Colonic mucosa (tissue), 4 donors: ENCODE measurements at regions not wholly inside any gene's neighbourhood (a gene's known extent, or its start where the extent isn't known, plus 50 kb on each side); places are given as distances from the start of the nearest gene placed in this dataset.

Experiments used
- DNase-seq: peaks from one replicate; pipeline ENCODE4 v3.0.0-alpha.2; 2020
- H3K27ac ChIP-seq: fragments of 200-600 bp; one replicate; pipeline ENCODE4 v1.8.0; 2021
- H3K27me3 ChIP-seq: fragments of 200-600 bp; one replicate; pipeline ENCODE4 v1.8.0; 2021
- H3K36me3 ChIP-seq: fragments of 200-600 bp; one replicate; pipeline ENCODE4 v1.8.0; 2021
- H3K4me1 ChIP-seq: fragments of 200-600 bp; one replicate; pipeline ENCODE4 v1.8.0; 2021; ENCODE audit warnings: mild to moderate bottlenecking
- H3K4me3 ChIP-seq: fragments of 200-600 bp; one replicate; pipeline ENCODE4 v1.8.0; 2021
- H3K9ac ChIP-seq, 2 donors: one replicate each; pipeline ENCODE4 v1.7.0; 2013; ENCODE audit warnings: control low read depth in 2 of 2, low read depth in 2 of 2, low read length in 2 of 2
- H3K9me3 ChIP-seq: fragments of 200-600 bp; one replicate; pipeline ENCODE4 v1.8.0; 2021
- intact Hi-C: fragments of 100-400 bp; cut with DNase I; formaldehyde crosslinking; loops from one replicate; pipeline ENCODE4 v1.14.1; 2022
- TF ChIP-seq, protein P1 (sequence below): fragments of 200-600 bp; IDR thresholded peaks from one replicate; pipeline ENCODE4 v1.8.0; 2022; ENCODE audit warnings: antibody characterized with exemption, mild to moderate bottlenecking
- donor health status: healthy.
- donor health status: DM: no; HTN: no; CAD: no.
- donor health status: DM: no; HTN: no; CAD: no.

DNA sequence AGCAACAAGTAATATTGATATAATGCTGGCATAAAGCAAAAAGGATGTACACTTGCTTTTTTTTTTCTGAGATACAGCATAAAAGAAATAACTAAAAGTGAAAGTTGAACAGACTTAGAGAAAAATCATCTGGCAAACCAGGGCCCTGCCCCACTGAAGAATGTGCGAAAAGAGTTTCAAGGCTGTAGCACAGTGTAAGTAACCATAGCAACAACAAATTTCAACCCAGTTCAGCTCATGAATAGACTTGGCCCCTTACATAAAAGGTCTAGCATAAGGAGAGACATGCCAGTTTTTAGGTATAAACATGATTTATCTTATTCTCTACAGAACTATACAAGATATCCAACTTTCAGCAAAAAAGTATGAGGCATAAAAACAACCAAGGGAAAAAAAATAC, 113.7 kb upstream of the GYPC start:
- H3K27ac ChIP-seq = no peak overlapping the region
- H3K4me1 ChIP-seq = no peaks in the 10 kb centered on the region
- no peaks in the 10 kb centered on the region for H3K36me3 ChIP-seq
- H3K9ac ChIP-seq = no peak overlapping the region
- intact Hi-C loops = no loop called here
- H3K9me3 ChIP-seq = no peaks in the 10 kb centered on the region
- TF ChIP-seq, protein P1, sequence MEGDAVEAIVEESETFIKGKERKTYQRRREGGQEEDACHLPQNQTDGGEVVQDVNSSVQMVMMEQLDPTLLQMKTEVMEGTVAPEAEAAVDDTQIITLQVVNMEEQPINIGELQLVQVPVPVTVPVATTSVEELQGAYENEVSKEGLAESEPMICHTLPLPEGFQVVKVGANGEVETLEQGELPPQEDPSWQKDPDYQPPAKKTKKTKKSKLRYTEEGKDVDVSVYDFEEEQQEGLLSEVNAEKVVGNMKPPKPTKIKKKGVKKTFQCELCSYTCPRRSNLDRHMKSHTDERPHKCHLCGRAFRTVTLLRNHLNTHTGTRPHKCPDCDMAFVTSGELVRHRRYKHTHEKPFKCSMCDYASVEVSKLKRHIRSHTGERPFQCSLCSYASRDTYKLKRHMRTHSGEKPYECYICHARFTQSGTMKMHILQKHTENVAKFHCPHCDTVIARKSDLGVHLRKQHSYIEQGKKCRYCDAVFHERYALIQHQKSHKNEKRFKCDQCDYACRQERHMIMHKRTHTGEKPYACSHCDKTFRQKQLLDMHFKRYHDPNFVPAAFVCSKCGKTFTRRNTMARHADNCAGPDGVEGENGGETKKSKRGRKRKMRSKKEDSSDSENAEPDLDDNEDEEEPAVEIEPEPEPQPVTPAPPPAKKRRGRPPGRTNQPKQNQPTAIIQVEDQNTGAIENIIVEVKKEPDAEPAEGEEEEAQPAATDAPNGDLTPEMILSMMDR = no peak
- H3K4me3 ChIP-seq = no peak overlapping the region
- H3K27me3 ChIP-seq = no peaks in the 10 kb centered on the region
- DNase-seq = no peak

DNA sequence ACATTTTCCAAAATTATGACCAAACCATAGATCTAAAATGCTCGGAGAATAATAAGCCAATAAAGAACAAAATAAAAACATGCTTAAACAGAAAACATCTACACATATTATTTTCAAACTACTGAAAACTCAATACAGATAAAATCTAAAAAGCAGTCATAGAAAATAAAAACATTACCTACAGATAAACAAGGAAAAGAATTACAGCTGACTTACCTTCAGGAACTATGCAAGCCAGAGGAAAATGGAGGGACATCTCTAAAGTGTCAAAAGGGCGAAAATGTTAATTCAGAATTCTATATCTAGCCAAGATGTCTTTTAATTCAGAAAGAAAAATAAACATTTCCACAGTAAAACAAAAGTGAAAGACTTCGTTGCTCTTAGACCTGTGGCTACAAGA, 112.9 kb upstream of the GYPC start:
- no peaks in the 10 kb centered on the region for H3K9me3 ChIP-seq
- H3K9ac ChIP-seq = no peak overlapping the region
- TF ChIP-seq, protein P1 = no peak
- H3K4me1 ChIP-seq = no peaks in the 10 kb centered on the region
- no peaks in the 10 kb centered on the region for H3K36me3 ChIP-seq
- H3K27ac ChIP-seq = no peak overlapping the region
- DNase-seq = no peak
- no peaks in the 10 kb centered on the region for H3K27me3 ChIP-seq
- intact Hi-C loops = no loop called here
- no peak overlapping the region for H3K4me3 ChIP-seq

DNA sequence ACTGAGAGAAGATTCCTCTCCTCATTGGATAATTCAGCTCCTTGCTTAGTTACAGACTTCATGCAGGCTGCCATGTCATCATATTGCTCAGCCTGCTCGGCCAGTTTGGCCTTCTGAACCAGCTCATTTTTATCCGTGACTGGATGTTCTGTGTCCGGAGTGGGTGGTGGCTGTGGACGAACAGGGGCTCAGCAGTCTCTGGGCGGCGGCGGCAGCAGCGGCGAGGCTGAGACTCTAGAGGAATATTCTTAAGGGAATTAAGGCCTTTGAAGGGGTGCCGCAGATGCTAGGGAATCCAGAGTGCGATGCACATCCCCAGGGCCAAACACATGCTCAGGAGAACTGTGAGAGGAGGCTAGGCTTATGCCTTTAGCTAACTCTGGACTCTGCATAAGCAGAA, 97.9 kb upstream of the GYPC start:
- H3K36me3 ChIP-seq = no peaks in the 10 kb centered on the region
- no peak overlapping the region for H3K9ac ChIP-seq
- no peak overlapping the region for H3K27ac ChIP-seq
- H3K9me3 ChIP-seq = no peaks in the 10 kb centered on the region
- intact Hi-C loops = no loop called here
- H3K4me3 ChIP-seq = no peak overlapping the region
- no peaks in the 10 kb centered on the region for H3K27me3 ChIP-seq
- no peak for DNase-seq
- TF ChIP-seq, protein P1 = no peak
- no peaks in the 10 kb centered on the region for H3K4me1 ChIP-seq

DNA sequence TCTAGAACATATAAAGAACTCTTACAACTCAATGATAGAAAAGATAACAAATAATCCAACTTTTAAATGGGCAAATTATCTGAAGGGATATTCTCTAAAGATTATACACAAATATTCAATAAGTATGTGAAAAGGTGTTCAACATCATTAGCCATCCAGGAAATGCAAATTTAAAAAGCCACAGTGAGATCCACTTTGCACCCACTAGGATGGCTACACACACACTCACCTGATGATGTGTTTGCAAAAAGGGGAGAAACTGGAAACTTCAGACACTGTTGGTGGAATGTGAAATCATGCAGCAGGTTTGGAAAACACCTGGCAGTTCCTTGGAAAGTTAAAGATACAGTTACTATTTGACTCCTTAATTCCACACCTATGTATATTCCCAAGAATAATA, 87.2 kb upstream of the GYPC start:
- Histone ChIP-seq H3K9me3 (no peaks in the 10 kb centered on the region), H3K4me1 (no peaks in the 10 kb centered on the region), H3K36me3 (no peaks in the 10 kb centered on the region), H3K27ac (no peak overlapping the region), H3K4me3 (no peak overlapping the region), H3K9ac (no peak overlapping the region), H3K27me3 (no peaks in the 10 kb centered on the region)
- TF ChIP-seq, protein P1 = no peak
- intact Hi-C loops = no loop called here
- no peak for DNase-seq

DNA sequence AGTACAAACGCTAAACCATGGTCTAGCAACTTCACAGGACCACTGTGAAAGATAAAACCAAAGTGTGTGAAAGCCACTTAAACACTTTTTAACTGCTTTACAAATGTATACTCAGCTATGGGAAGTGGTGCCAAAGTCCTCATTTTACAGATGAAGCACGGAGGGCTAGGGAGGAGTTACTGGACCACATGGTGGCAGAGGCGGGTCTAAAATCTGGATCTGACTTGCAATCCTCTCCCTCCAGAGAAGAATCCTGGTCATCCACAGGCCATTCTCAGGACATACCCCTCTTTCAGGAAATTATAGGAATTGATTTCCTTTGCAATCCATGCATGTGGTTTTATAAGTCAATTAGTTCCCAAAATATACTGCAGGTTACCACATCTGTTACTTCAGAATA, 84.6 kb upstream of the GYPC start:
- intact Hi-C loops = no loop called here
- TF ChIP-seq, protein P1 = no peak
- H3K4me3 ChIP-seq = no peak overlapping the region
- H3K36me3 ChIP-seq = no peaks in the 10 kb centered on the region
- H3K27me3 ChIP-seq = no peaks in the 10 kb centered on the region
- no peak overlapping the region for H3K27ac ChIP-seq
- H3K9me3 ChIP-seq = no peaks in the 10 kb centered on the region
- H3K4me1 ChIP-seq = no peaks in the 10 kb centered on the region
- no peak overlapping the region for H3K9ac ChIP-seq
- no peak for DNase-seq

DNA sequence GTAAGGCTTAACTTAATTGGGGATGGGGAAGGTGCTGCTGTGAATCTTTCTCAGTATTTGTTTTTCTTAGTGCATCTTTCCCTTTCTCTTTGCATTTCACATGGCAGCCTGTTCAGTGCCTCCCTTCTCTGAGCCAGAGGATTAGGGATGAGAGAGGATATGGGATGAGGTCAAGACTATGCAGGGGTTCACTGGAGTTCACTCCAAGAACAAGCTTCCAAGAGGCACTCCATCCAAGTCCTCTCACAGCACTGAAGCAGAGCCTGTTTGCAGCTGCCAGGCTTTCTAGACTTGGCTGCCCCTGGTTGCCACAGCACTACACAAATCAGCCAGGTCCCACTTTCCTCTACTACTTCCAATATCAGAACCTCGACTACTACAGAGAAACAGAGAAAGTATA, 80.3 kb upstream of the GYPC start:
- Histone ChIP-seq H3K4me1 (no peaks in the 10 kb centered on the region), H3K4me3 (no peak overlapping the region), H3K9ac (no peak overlapping the region), H3K27ac (no peak overlapping the region), H3K9me3 (no peaks in the 10 kb centered on the region), H3K36me3 (no peaks in the 10 kb centered on the region), H3K27me3 (no peaks in the 10 kb centered on the region)
- no peak for DNase-seq
- TF ChIP-seq, protein P1 = no peak
- intact Hi-C loops = no loop called here
